HAP-1 (cell line): ENCODE measurements at regions not wholly inside any gene's neighbourhood (a gene's known extent, or its start where the extent isn't known, plus 50 kb on each side); places are given as distances from the start of the nearest gene placed in this dataset.

Experiments
- DNase-seq, 2 experiments: peaks; one replicate each; pipeline ENCODE4 v3.0.0-alpha.2; 2016 to 2020; ENCODE audit warnings: low spot score in 2 of 2
- H3K27me3 ChIP-seq: fragments of 250-450 bp; sonication (Bioruptor Pico); 2 replicates; pipeline ENCODE4 v1.5.1; 2020; ENCODE audit warnings: low read depth, mild to moderate bottlenecking, moderate library complexity
- H3K36me3 ChIP-seq: fragments of 250-450 bp; sonication (Bioruptor Pico); replicated peaks from 2 replicates; pipeline ENCODE4 v1.5.1; 2020; ENCODE audit warnings: mild to moderate bottlenecking
- H3K4me1 ChIP-seq: fragments of 250-450 bp; sonication (Bioruptor Pico); 2 replicates; pipeline ENCODE4 v1.5.1; 2020; ENCODE audit warnings: mild to moderate bottlenecking
- H3K4me3 ChIP-seq: fragments of 250-450 bp; sonication (Bioruptor Pico); 2 replicates; pipeline ENCODE4 v1.5.1; 2020; ENCODE audit warnings: mild to moderate bottlenecking, moderate library complexity
- H3K9me3 ChIP-seq: fragments of 250-450 bp; sonication (Bioruptor Pico); 2 replicates; pipeline ENCODE4 v1.5.1; 2020; ENCODE audit warnings: mild to moderate bottlenecking, moderate library complexity
- in situ Hi-C: fragments of 300-500 bp; cut with MboI; formaldehyde crosslinking; loops from 3 replicates; pipeline ENCODE4 v1.14.3; 2020; ENCODE audit warnings: low sequenced_read_pairs, inconsistent platforms, mixed read lengths

DNA sequence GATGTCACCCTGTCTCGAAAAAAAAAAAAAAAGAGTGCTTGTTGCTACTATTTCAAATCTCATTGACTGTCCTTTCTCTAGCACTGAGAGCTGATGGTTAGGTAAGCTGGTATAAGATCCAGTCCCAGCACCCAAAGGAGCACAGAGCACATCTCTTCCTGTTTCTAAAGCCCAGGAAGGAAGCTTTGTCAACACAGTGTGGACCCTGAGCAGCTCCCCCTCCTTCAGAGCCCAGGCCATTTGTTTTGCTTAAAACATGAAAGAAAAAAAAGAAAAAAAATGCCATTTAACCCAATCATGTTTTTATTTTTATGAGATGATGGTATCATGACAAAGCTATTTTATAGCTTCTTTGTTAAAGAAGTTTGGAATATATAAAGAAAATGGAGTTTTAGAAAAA, 184.1 kb upstream of the DUSP10 start:
- Histone ChIP-seq H3K27me3 (no peaks in the 10 kb centered on the region), H3K36me3 (no peaks in the 10 kb centered on the region), H3K4me1 (no peaks in the 10 kb centered on the region), H3K9me3 (no peaks in the 10 kb centered on the region), H3K4me3 (no peak overlapping the region)
- in situ Hi-C loops: no loop called here
- no peak for DNase-seq

DNA sequence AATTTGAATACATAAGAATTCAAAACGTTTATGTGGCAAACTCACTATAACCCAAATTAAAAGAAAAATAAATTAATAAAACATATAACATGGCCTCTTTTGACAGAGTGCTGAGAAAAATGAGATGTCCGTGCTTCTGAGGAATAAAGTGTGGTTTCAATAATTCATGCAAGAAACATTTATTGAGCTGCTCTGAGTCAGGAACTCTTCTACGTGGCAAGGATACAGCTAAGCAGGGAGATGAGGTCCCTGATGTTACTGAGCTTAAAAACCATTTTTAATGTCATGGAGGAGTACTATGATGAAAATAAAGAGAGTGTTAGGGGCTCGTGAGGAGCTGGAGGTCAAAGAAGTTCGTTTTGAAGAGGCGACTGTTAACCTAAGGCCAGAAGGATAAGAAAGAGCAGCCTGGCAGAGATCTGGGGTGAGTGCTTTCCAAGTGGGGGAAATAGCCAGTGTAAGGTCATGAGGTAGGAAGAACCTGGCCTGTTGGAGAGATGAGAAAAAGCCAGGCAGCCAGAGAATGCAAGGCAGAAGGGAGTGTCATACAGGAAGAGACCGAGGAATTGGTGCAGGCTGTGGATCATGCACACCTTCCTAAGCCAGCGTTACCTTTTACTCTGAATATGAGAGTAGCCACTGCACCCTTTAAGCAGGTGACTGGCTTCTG, 182.2 kb upstream of the DUSP10 start:
- Histone ChIP-seq H3K9me3 (no peaks in the 10 kb centered on the region), H3K4me1 (no peaks in the 10 kb centered on the region), H3K4me3 (no peak overlapping the region), H3K36me3 (no peaks in the 10 kb centered on the region), H3K27me3 (no peaks in the 10 kb centered on the region)
- no peak for DNase-seq
- in situ Hi-C loops: no loop called here

DNA sequence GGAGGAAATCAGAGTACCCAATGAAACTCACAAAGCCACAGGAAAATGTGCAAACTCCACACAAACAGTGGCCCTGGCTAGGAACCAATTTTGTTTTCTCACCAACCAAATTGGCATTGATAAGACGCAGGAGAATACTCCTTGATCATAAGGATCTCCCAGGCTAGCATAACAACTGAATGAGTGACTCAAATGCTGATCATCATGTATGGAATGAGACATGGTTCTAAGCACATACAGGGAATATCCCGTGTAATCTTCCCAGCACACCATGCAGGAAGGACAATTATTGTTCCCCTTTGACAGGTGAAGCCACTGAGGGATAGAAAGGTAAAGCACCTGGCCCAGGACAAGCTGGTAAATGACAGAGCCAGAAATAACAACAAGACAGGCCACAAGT, 180.0 kb upstream of the DUSP10 start:
- in situ Hi-C loops: no loop called here
- H3K9me3 ChIP-seq: no peaks in the 10 kb centered on the region
- no peaks in the 10 kb centered on the region for H3K36me3 ChIP-seq
- DNase-seq: no peak
- H3K4me1 ChIP-seq: no peaks in the 10 kb centered on the region
- no peaks in the 10 kb centered on the region for H3K27me3 ChIP-seq
- no peak overlapping the region for H3K4me3 ChIP-seq

DNA sequence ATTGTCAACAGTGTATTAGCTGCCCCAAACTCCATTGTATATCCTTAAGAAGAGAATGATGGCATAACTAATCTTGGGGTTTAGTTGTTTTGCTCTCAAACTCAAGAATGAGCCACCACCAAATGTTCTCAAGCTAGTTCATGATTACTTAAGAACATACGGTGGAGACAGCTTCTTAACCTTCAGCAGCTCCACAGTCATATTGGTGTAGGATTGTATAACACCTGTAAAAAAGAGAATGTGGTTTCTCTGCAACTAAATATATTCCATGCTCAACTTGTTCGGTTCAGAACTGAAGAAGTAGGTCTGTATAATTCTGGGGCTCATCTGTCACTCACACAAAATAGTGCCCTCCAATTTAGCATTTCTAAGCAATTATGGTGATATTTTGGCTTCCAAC, 177.9 kb upstream of the DUSP10 start:
- Histone ChIP-seq H3K9me3 (no peaks in the 10 kb centered on the region), H3K27me3 (no peaks in the 10 kb centered on the region), H3K36me3 (no peaks in the 10 kb centered on the region), H3K4me1 (no peaks in the 10 kb centered on the region), H3K4me3 (no peak overlapping the region)
- DNase-seq: no peak
- in situ Hi-C loops: no loop called here

DNA sequence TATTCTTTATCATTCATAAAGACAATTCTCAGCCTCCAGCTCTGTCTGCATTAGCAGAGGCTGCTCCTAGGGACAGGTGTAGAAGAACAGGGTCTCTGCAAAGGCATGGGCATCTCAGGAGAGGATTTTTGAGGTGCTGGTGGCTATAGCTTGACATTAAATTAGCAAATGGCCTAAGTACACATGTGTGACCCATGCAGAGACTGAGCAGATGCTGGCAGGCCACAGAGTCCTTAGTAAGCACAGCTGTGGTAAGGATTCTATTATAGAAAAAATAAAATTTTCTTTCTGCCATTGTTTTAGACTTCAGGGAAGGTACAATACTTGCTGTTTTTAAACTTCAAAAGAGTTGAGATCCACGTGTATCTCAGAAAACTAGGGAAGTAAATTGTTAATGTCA, 177.5 kb upstream of the DUSP10 start:
- in situ Hi-C loops: no loop called here
- no peaks in the 10 kb centered on the region for H3K9me3 ChIP-seq
- H3K27me3 ChIP-seq: no peaks in the 10 kb centered on the region
- no peak overlapping the region for H3K4me3 ChIP-seq
- no peaks in the 10 kb centered on the region for H3K4me1 ChIP-seq
- H3K36me3 ChIP-seq: no peaks in the 10 kb centered on the region
- no peak for DNase-seq

DNA sequence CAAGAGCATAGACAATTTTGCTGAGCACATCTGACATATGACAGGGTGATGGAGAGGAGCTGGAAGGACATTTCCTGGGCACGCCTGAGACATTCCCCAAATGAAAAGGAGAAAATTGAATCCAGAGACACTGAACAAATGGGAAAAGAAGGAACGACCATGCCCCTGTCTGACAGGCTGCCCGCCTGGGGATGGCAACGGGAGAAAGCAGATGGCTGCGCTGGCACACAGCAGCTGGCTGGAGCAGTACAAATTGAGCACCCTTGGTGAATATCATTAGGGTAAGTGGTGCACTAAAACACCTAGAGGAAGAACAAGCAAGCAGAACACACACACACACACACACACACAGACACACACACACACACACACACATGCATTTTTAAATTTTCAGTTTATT, 174.3 kb upstream of the DUSP10 start:
- no peak overlapping the region for H3K4me3 ChIP-seq
- H3K36me3 ChIP-seq: no peaks in the 10 kb centered on the region
- DNase-seq: no peak
- in situ Hi-C loops: no loop called here
- no peaks in the 10 kb centered on the region for H3K27me3 ChIP-seq
- H3K4me1 ChIP-seq: no peaks in the 10 kb centered on the region
- no peaks in the 10 kb centered on the region for H3K9me3 ChIP-seq

DNA sequence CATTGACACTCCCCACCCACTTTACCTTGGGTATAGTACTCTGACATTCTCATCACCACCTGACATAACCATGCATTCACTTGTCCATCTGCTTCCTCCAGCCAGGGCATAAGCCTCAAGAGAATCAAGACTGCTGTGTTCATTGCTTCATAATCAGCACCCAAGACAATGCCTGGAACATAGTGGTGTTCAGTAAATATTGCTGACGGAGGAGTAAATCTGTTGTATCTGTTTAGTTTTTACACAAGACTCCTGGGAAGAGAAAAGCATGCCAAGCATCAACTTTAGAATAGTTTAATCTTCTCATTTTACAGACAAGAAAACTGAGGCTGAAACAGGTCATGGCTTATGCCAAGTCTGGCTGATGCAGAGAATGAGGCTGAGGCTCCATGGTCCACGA, 173.9 kb upstream of the DUSP10 start:
- no peaks in the 10 kb centered on the region for H3K36me3 ChIP-seq
- no peak overlapping the region for H3K4me3 ChIP-seq
- H3K4me1 ChIP-seq: no peaks in the 10 kb centered on the region
- in situ Hi-C loops: no loop called here
- H3K9me3 ChIP-seq: no peaks in the 10 kb centered on the region
- no peak for DNase-seq
- no peaks in the 10 kb centered on the region for H3K27me3 ChIP-seq

DNA sequence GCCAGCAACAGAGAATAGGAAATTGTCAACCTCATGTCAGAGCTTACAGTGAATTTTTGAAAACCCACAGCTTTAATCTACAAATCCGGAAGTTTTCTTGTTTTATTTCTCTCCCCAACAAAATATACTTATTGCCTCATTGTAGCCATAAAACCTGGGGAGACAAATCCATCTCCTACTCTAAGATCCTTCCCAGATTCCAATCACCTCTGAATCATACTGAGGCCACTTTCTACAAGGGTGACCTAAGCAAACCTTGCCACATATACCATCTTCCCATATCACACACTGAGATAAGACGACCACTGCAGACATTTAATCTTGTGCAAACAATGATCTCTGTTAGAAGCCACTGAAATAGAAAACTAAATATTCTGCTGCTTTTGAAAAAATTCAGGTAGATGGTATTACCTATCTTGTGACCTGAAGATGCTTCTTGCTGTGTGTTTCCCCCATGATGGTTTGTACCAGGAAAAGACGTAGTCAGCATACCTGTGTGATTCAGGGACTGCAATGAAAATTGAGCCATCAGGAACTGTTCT, 171.5 kb upstream of the DUSP10 start:
- H3K36me3 ChIP-seq: no peaks in the 10 kb centered on the region
- H3K4me3 ChIP-seq: no peak overlapping the region
- in situ Hi-C loops: no loop called here
- H3K4me1 ChIP-seq: no peaks in the 10 kb centered on the region
- no peaks in the 10 kb centered on the region for H3K9me3 ChIP-seq
- H3K27me3 ChIP-seq: no peaks in the 10 kb centered on the region
- DNase-seq: no peak

DNA sequence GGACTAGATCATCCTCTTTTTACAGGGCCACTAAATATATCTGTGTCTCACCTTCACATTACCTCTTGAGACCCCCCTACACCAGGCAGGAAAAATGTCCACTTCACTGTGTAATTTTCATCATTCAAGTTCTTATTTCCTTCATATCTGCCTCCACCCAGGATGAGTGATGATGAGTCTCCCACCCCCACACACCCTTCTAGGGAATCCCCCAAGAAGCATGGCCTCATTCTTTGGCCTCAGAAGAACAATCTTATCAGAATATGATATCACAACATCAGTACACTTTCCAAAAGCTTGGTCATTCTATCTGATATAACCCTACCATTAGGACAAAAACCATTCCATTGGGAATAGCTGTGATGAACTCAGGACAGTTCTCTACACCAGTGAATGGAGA, 170.3 kb upstream of the DUSP10 start:
- no peak for DNase-seq
- Histone ChIP-seq H3K36me3 (no peaks in the 10 kb centered on the region), H3K4me1 (no peaks in the 10 kb centered on the region), H3K27me3 (no peaks in the 10 kb centered on the region), H3K4me3 (no peak overlapping the region), H3K9me3 (no peaks in the 10 kb centered on the region)
- in situ Hi-C loops: no loop called here

DNA sequence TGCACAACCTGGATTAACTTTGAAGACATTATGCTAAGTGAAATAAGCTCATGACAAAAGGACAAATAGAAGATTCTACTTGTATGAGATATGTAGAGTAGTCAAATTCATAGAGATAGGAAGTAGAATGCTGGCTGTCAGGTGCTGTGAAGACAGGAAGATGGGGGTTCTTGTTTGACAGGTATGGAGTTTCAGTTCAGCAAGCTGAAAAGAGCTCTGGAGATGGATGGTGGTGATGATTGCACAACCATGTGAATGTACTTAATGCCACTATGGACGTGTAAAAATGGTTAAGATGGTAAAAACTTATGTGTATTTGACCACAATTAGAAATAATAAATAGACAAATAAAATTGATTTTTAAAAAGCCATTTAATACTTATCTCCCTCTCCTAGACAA, 169.8 kb upstream of the DUSP10 start:
- H3K9me3 ChIP-seq: no peaks in the 10 kb centered on the region
- no peak for DNase-seq
- no peaks in the 10 kb centered on the region for H3K4me1 ChIP-seq
- H3K4me3 ChIP-seq: no peak overlapping the region
- no peaks in the 10 kb centered on the region for H3K27me3 ChIP-seq
- in situ Hi-C loops: no loop called here
- H3K36me3 ChIP-seq: no peaks in the 10 kb centered on the region

DNA sequence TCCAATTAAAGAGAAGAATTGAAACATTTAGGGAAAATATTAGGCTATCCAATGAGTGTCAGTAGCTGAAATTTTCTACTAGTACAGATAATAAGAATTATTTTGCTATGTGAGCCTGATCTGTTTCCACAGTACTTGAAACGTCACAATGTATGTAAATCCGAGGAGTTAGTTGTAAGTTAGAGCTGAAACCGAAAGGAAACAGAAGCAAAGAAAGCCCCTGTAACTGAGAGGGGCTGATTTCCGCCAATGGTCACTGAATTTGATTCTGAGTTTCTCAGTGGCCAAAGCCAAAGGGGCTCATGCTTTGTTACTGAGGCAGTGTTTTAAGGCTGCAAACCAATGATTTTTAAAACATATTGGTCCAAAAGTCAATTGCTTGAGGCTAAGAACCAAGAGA, 168.3 kb upstream of the DUSP10 start:
- H3K4me1 ChIP-seq: no peaks in the 10 kb centered on the region
- no peaks in the 10 kb centered on the region for H3K36me3 ChIP-seq
- no peaks in the 10 kb centered on the region for H3K9me3 ChIP-seq
- H3K4me3 ChIP-seq: no peak overlapping the region
- DNase-seq: no peak
- in situ Hi-C loops: no loop called here
- H3K27me3 ChIP-seq: no peaks in the 10 kb centered on the region

DNA sequence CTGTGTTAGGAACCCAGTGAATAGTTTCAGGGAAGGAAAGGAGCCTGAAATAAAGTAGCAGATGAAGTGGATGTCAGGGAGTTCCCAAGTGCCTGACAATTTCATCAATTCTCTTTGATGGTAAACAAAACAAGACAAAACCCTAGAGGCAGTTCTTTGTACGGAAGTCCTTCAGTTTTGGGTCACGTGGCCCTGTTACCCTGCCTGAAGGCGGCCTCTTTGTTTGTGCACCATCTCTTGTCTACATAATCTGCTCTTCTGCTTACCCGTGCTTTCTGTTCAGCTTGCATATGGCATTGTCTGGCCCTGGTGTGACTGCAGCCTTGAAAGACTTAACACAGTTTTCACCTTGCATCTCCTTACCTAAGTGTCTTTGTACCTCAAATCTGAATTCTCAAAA, 166.7 kb upstream of the DUSP10 start:
- peak; percentile 20 to 49 for DNase-seq
- in situ Hi-C loops: no loop called here
- Histone ChIP-seq H3K9me3 (no peaks in the 10 kb centered on the region), H3K36me3 (no peaks in the 10 kb centered on the region), H3K27me3 (no peaks in the 10 kb centered on the region), H3K4me3 (no peak overlapping the region), H3K4me1 (no peaks in the 10 kb centered on the region)

DNA sequence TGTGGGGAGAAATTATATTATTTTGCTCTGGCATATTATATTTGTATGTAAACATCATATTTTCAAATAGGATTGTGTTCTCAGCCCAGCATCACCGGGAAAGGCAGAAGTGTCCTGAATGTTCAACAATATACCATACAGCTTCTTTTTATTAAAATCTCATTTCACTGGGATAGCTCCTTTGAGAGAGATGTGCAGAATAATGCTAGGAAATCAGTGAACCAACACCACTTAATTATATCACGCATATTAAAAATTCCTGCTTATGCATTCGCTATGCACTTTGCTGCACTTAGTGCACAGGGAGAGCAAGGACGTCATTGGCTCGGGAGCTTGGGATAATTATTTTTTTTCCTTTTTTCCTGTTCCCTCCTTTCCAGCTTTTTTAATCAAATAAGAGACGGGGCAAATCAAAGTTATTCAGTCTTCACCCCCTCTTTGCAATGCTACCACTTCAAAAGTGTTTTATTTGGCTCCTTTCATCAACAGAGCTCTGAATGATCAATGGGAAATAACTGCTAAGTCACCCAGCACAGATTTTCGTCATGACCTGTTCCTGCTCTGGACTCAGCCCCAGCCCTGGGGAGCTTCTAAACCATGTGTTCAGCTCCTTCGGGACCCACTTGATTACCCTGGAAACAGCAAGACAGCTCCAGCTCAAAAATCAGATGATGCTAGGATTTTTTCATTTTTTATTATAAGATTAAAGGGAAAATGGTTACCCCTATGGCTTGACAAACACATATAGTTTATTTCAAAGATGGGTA, 165.5 kb upstream of the DUSP10 start:
- in situ Hi-C loops: no loop called here
- Histone ChIP-seq H3K9me3 (no peaks in the 10 kb centered on the region), H3K4me3 (no peak overlapping the region), H3K27me3 (no peaks in the 10 kb centered on the region), H3K4me1 (no peaks in the 10 kb centered on the region), H3K36me3 (no peaks in the 10 kb centered on the region)
- DNase-seq: no peak

DNA sequence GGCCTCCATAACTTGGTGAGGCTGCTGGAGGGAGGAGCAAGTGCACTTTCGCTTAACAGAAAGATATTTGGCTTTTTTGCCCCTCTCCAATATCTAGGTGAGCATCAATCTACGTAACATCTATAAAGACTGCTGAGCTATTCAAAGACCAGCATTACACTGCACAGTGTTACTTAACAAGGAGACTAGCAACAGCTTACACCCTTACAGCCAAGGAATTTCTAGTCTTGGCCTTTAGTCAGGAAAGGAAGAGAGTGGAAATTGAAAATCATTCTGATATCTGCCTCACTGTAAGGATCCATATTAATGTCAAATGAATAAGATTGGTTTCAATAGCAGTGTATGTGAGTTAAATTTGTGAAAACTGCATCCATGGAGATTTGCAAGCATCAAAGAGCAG, 163.9 kb upstream of the DUSP10 start:
- Histone ChIP-seq H3K9me3 (no peaks in the 10 kb centered on the region), H3K27me3 (no peaks in the 10 kb centered on the region), H3K36me3 (no peaks in the 10 kb centered on the region), H3K4me1 (no peaks in the 10 kb centered on the region), H3K4me3 (no peak overlapping the region)
- no peak for DNase-seq
- in situ Hi-C loops: no loop called here
